ENCODE measurements at regions not wholly inside any gene's neighbourhood (a gene's known extent, or its start where the extent isn't known, plus 50 kb on each side); places are given as distances from the start of the nearest gene placed in this dataset.
"Not testable (repeated sequence)": the region's sequence is repeated elsewhere in the genome, so short reads cannot be mapped to it uniquely, and the experiment has no call there.

- TF ChIP-seq, protein P1, sequence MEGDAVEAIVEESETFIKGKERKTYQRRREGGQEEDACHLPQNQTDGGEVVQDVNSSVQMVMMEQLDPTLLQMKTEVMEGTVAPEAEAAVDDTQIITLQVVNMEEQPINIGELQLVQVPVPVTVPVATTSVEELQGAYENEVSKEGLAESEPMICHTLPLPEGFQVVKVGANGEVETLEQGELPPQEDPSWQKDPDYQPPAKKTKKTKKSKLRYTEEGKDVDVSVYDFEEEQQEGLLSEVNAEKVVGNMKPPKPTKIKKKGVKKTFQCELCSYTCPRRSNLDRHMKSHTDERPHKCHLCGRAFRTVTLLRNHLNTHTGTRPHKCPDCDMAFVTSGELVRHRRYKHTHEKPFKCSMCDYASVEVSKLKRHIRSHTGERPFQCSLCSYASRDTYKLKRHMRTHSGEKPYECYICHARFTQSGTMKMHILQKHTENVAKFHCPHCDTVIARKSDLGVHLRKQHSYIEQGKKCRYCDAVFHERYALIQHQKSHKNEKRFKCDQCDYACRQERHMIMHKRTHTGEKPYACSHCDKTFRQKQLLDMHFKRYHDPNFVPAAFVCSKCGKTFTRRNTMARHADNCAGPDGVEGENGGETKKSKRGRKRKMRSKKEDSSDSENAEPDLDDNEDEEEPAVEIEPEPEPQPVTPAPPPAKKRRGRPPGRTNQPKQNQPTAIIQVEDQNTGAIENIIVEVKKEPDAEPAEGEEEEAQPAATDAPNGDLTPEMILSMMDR (IDR thresholded peaks at IDR 0.05 in 8 of 11, conservative IDR thresholded peaks at IDR 0.05 in 3 of 11) = not testable (repeated sequence)
- not testable (repeated sequence) for TF ChIP-seq POLR2A, POLR2AphosphoS5 (IDR thresholded peaks at IDR 0.05)
Measured at GRCh38 chr2:89795530-89795929, 1104.1 kb downstream of the RPIA start.
